GM10266 (cell line): ENCODE measurements at regions not wholly inside any gene's neighbourhood (a gene's known extent, or its start where the extent isn't known, plus 50 kb on each side); places are given as distances from the start of the nearest gene placed in this dataset.

Experiments used
- DNase-seq: peaks from one replicate; pipeline ENCODE4 v3.0.0; 2012; ENCODE audit errors: extremely low spot score
- CTCF ChIP-seq: IDR thresholded peaks from 2 replicates; pipeline ENCODE4 v1.5.1; 2012; ENCODE audit warnings: mild to moderate bottlenecking, low read depth; ENCODE audit not compliant: control insufficient read depth, insufficient read depth; ENCODE audit errors: missing control alignments

GRCh38 chr7:155974186-155974897 lies 162.1 kb upstream of the SHH start:
- no peak for TF ChIP-seq CTCF
- no peak for DNase-seq

GRCh38 chr7:155973451-155973997 lies 161.3 kb upstream of the SHH start:
- TF ChIP-seq CTCF: no peak

DNA sequence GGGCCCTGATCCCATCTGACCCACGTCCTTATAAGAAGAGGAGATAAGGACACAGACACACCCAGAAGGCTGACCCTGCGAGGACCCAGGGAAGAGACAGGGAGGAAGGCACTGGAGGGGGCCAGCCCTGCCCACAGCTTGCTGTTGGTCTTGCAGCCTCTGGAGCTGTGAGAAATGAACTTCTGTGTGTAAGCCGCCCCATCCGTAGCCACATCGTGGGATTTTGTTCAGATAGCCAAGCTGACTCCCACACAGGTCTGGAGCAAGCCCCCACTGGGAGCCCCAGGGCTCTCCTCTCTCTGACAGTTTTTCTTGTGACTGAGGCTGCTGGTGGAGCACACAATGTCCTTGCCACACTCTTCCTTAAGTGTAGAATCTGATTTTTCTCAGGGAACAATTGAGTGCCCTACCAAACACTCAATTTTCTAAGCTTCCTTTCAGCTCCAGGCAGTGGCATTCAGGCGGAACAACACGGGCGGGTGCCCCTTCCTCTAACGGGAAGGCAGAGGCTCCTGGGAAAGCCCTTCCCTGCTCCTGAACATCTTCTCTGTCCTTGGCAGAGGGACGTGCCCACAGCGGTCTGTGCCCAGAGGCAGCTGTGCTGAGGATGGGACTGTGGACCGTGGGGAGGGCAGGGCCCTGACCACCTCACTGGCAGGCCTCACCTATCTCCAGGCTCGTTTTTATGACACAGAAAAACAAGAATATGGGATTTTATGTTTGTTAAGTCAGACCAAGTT lies 160.6 kb upstream of the SHH start:
- no peak for TF ChIP-seq CTCF
- DNase-seq: no peak

More at GRCh38 chr7:155973451-155973997, 161.3 kb upstream of the SHH start:
- no peak for DNase-seq

DNA sequence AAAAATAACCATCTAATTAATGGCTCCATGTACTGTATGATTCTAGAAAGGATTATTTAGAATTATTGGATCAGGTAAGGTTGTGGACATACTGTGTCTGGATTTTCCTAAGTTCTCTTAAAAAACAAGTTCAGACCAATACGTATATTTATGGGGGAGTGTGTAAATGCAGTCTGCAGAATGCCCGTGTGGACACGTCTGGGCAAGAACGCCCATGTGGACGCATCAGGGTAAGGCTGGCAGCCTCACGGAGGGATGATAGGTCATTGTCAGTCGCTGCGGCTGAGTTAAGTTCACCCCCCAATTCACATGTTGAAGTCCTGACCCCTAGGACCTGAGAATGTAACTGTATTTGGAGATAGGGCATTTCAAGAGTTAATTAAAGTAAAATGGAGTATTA lies 160.0 kb upstream of the SHH start:
- TF ChIP-seq CTCF: no peak
- no peak for DNase-seq

DNA sequence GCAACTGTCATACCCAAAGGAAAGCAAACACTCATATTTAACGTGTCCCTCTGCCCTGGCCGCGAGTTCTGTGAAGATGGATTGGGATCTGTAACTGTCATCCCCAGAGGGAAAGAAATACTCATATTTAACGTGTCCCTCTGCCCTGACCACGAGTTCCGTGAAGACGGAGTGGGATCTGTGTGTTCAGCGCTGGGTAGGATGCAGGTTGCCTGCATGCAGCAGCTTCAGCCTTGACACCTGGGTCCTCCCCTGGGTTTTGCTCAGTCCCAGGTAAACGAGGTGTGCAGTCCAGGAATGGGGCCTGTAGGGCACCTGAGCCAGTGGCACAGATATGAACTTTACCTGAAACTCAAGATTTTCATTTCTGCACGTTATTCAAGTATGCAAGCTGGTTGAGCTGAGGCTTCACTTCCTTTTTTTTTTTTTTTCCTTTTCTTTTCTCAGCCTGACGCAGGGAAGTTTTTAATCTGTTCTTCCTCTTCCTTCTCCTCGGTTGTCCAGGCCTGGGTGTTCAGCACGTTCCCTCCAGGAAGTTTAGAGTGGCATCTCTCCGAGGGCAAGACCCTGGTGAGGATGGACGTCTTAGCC lies 159.0 kb upstream of the SHH start:
- no peak for DNase-seq
- no peak for TF ChIP-seq CTCF

DNA sequence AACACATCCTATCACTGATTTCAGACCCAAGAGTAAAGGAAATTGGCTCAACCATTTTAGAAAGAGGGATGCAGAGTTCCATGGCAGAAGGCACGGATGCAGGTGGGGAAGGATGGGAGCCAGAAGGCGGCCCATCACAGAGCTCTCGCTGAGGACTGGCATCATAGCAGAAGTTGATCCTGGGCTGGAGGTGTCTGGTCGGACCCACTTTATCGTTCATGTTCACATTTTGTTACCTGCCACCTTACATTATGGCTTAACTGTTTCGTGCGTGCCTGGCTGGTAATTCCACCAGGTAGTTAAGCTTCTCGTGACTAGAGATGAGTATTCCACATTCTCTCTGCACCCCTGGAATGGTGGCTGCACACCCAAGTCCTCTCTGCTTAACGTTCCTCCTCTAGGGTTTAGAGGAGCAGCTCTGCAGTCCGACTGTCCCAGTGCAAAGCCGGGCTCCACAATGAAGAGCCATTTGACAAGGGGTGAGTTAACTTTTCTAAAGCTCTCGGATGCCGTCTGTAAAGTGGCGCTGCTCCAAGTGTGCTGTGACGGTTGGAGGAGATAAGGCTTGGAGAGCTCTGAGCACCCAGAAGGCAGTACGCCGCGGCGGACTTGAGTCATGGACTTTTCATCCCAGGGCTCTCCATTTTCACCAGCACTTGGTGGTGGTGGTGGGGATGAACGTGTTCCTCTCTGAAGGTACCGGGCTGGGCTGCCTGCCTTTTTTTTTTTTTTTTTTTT lies 157.1 kb upstream of the SHH start:
- TF ChIP-seq CTCF: no peak
- DNase-seq: no peak

DNA sequence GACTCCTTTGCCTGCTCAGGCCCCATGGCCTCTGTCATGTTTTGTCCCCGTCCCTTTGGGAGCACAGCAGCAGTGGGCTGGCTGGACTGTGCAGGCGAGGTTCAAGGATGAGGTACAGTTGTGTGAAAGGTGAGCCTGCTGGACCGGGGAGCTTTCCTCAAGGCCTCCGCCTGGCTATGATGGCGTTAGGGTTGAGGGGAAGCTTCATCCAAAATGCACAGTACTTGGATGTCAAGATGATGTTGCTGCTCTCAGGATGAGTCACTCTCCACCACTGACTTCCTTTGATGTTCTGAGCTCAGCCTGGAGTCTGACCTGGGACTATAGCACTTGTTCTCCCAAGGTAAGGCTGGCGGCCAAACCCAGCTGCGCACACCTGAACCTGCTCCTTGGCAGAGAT lies 152.7 kb upstream of the SHH start:
- no peak for DNase-seq
- TF ChIP-seq CTCF: no peak
